HEK293 (cell line): ENCODE measurements at regions not wholly inside any gene's neighbourhood (a gene's known extent, or its start where the extent isn't known, plus 50 kb on each side); places are given as distances from the start of the nearest gene placed in this dataset.

Source experiments
- CTCF ChIA-PET: fragments of 350-600 bp; formaldehyde crosslinking; extraction: SDS; loops from one replicate; lab custom pipeline; 2021; ENCODE audit warnings: antibody characterized with exemption; lab: Yijun Ruan, JAX
- POLR2A ChIA-PET: fragments of 300-600 bp; formaldehyde crosslinking; extraction: SDS; loops from one replicate; lab custom pipeline; 2020; ENCODE audit warnings: antibody characterized with exemption, inconsistent platforms; lab: Yijun Ruan, JAX
- H3K27ac ChIP-seq: fragments of 200-500 bp; sonication (Bioruptor generic); 2 replicates; pipeline ENCODE4 v1.5.1; 2014; ENCODE audit warnings: low read depth, low read length, control low read depth, inconsistent platforms; ENCODE audit errors: extremely low read depth
- H3K36me3 ChIP-seq, 2 experiments: fragments of 200-500 bp in 1 of 2; sonication (Bioruptor generic) in 1 of 2; 1 replicate in 1 of 2; 2 replicates in 1 of 2; pipeline ENCODE4 v1.5.1; 2014 to 2017; ENCODE audit warnings: inconsistent platforms in 2 of 2, low read length in 2 of 2; ENCODE audit not compliant: control insufficient read depth in 2 of 2, insufficient read depth in 1 of 2
- H3K4me1 ChIP-seq: fragments of 200-500 bp; sonication (Bioruptor generic); 2 replicates; pipeline ENCODE4 v1.5.1; 2014; ENCODE audit warnings: mild to moderate bottlenecking, low read length, inconsistent platforms; ENCODE audit not compliant: control insufficient read depth, insufficient read depth
- H3K4me3 ChIP-seq: 2 replicates; pipeline ENCODE4 v1.5.1; 2011; ENCODE audit warnings: low read depth, mild to moderate bottlenecking, control low read depth, low read length, moderate library complexity
- H3K9me3 ChIP-seq: fragments of 200-500 bp; sonication (Bioruptor generic); 2 replicates; pipeline ENCODE4 v1.5.1; 2014; ENCODE audit warnings: low read depth, low read length, inconsistent platforms; ENCODE audit not compliant: control insufficient read depth, insufficient read depth
- BCL6B ChIP-seq: fragments of 450-650 bp; formaldehyde crosslinking; IDR thresholded peaks from 2 replicates; pipeline ENCODE4 v1.5.1; 2017; ENCODE audit warnings: missing biosample characterization, missing genetic modification characterization
- EGR2 ChIP-seq: fragments of 450-650 bp; formaldehyde crosslinking; IDR thresholded peaks from 2 replicates; pipeline ENCODE4 v1.5.1; 2016; ENCODE audit warnings: low read depth, missing biosample characterization, missing genetic modification characterization
- ELK4 ChIP-seq: IDR thresholded peaks from 2 replicates; pipeline ENCODE4 v1.6.1; 2011; ENCODE audit warnings: mild to moderate bottlenecking, low read depth, low read length, borderline replicate concordance
- GLI2 ChIP-seq: fragments of 450-650 bp; formaldehyde crosslinking; IDR thresholded peaks from 2 replicates; pipeline ENCODE4; 2017; ENCODE audit warnings: missing biosample characterization, missing genetic modification characterization, low read depth, borderline replicate concordance
- INSM2 ChIP-seq: fragments of 450-650 bp; formaldehyde crosslinking; IDR thresholded peaks from 2 replicates; pipeline ENCODE4 v1.5.1; 2016; ENCODE audit warnings: missing biosample characterization, missing genetic modification characterization
- MZF1 ChIP-seq: fragments of 450-650 bp; formaldehyde crosslinking; IDR thresholded peaks from 2 replicates; pipeline ENCODE4 v1.5.1; 2017; ENCODE audit warnings: missing biosample characterization, missing genetic modification characterization, borderline replicate concordance
- OVOL3 ChIP-seq: fragments of 450-650 bp; formaldehyde crosslinking; IDR thresholded peaks from 2 replicates; pipeline ENCODE4 v1.5.1; 2016; ENCODE audit warnings: missing biosample characterization, missing genetic modification characterization
- RBAK ChIP-seq: fragments of 450-650 bp; formaldehyde crosslinking; IDR thresholded peaks from 2 replicates; pipeline ENCODE4 v1.5.1; 2016; ENCODE audit warnings: missing biosample characterization, missing genetic modification characterization
- TSHZ1 ChIP-seq: fragments of 450-650 bp; formaldehyde crosslinking; IDR thresholded peaks from 2 replicates; pipeline ENCODE4 v1.5.1; 2016; ENCODE audit warnings: missing biosample characterization, missing genetic modification characterization, borderline replicate concordance
- ZBTB7A ChIP-seq: fragments of 450-650 bp; formaldehyde crosslinking; IDR thresholded peaks from 2 replicates; pipeline ENCODE4 v1.5.1; 2016; ENCODE audit warnings: low read depth, missing biosample characterization, missing genetic modification characterization
- ZFP3 ChIP-seq: fragments of 450-650 bp; formaldehyde crosslinking; IDR thresholded peaks from 2 replicates; pipeline ENCODE4 v1.5.1; 2016; ENCODE audit warnings: low read depth, missing biosample characterization, missing genetic modification characterization
- ZIC2 ChIP-seq: fragments of 450-650 bp; formaldehyde crosslinking; IDR thresholded peaks from 2 replicates; pipeline ENCODE4 v1.5.1; 2016; ENCODE audit warnings: missing biosample characterization, missing genetic modification characterization
- ZNF146 ChIP-seq: fragments of 450-650 bp; formaldehyde crosslinking; IDR thresholded peaks from 2 replicates; pipeline ENCODE4 v1.5.1; 2016; ENCODE audit warnings: missing biosample characterization, missing genetic modification characterization
- ZNF214 ChIP-seq: fragments of 450-650 bp; formaldehyde crosslinking; IDR thresholded peaks from 2 replicates; pipeline ENCODE4 v1.5.1; 2017; ENCODE audit warnings: missing biosample characterization, mild to moderate bottlenecking, missing genetic modification characterization, borderline replicate concordance
- ZNF366 ChIP-seq: fragments of 450-650 bp; formaldehyde crosslinking; conservative IDR thresholded peaks from 2 replicates; pipeline ENCODE4 v1.5.1; 2016; ENCODE audit warnings: missing biosample characterization, missing genetic modification characterization
- ZNF391 ChIP-seq: fragments of 450-650 bp; formaldehyde crosslinking; IDR thresholded peaks from 2 replicates; pipeline ENCODE4 v1.5.1; 2016; ENCODE audit warnings: low read depth, missing biosample characterization, missing genetic modification characterization, borderline replicate concordance
- ZNF394 ChIP-seq: fragments of 450-650 bp; formaldehyde crosslinking; IDR thresholded peaks from 2 replicates; pipeline ENCODE4 v1.5.1; 2016; ENCODE audit warnings: missing biosample characterization, missing genetic modification characterization, mild to moderate bottlenecking, moderate library complexity, borderline replicate concordance
- ZNF449 ChIP-seq: fragments of 450-650 bp; formaldehyde crosslinking; IDR thresholded peaks from 2 replicates; pipeline ENCODE4 v1.5.1; 2017; ENCODE audit warnings: missing biosample characterization, mild to moderate bottlenecking, missing genetic modification characterization, moderate library complexity
- ZNF514 ChIP-seq: fragments of 450-650 bp; formaldehyde crosslinking; IDR thresholded peaks from 2 replicates; pipeline ENCODE4 v1.5.1; 2016; ENCODE audit warnings: missing biosample characterization, missing genetic modification characterization
- ZNF530 ChIP-seq: fragments of 450-650 bp; formaldehyde crosslinking; IDR thresholded peaks from 2 replicates; pipeline ENCODE4 v1.5.1; 2016; ENCODE audit warnings: low read depth, missing biosample characterization, missing genetic modification characterization
- ZNF560 ChIP-seq: fragments of 450-650 bp; formaldehyde crosslinking; IDR thresholded peaks from 2 replicates; pipeline ENCODE4 v1.5.1; 2017; ENCODE audit warnings: missing biosample characterization, missing genetic modification characterization, borderline replicate concordance
- ZNF677 ChIP-seq: fragments of 450-650 bp; IDR thresholded peaks from 2 replicates; pipeline ENCODE4 v1.5.0; 2018; ENCODE audit warnings: missing biosample characterization, mild to moderate bottlenecking, missing genetic modification characterization, moderate library complexity
- ZNF692 ChIP-seq: fragments of 450-650 bp; formaldehyde crosslinking; IDR thresholded peaks from 2 replicates; pipeline ENCODE4 v1.5.1; 2016; ENCODE audit warnings: missing biosample characterization, missing genetic modification characterization
- ZNF776 ChIP-seq: fragments of 450-650 bp; formaldehyde crosslinking; IDR thresholded peaks from 2 replicates; pipeline ENCODE4 v1.5.0; 2017; ENCODE audit warnings: missing biosample characterization, missing genetic modification characterization, borderline replicate concordance
- ZSCAN30 ChIP-seq: fragments of 450-650 bp; IDR thresholded peaks from 2 replicates; pipeline ENCODE4 v1.5.1; 2018; ENCODE audit warnings: missing biosample characterization, mild to moderate bottlenecking, missing genetic modification characterization, moderate library complexity

GRCh38 chr5:15447209-15447608 is 52.8 kb upstream of the FBXL7 start:
- H3K36me3 ChIP-seq: no peaks in the 10 kb centered on the region
- TF ChIP-seq ZNF514 (no peak), GLI2 (no peak), EGR2 (no peak), ZIC2 (no peak), OVOL3 (tag by site-specific recombination) (no peak), ZNF530 (tag by site-specific recombination) (no peak), INSM2 (tag by site-specific recombination) (no peak), ZNF394 (tag by site-specific recombination) (no peak), BCL6B (tag by site-specific recombination) (no peak), ELK4 (no peak), ZNF677 (no peak), ZNF214 (tag by site-specific recombination) (no peak), ZNF366 (tag by site-specific recombination) (no peak), ZNF776 (tag by site-specific recombination) (no peak), ZNF692 (no peak), ZNF391 (tag by site-specific recombination) (no peak), ZNF449 (tag by site-specific recombination) (no peak), ZFP3 (tag by site-specific recombination) (no peak), MZF1 (tag by site-specific recombination) (no peak), ZBTB7A (tag by site-specific recombination) (no peak)
- H3K9me3 ChIP-seq: no peaks in the 10 kb centered on the region
- CTCF ChIA-PET: no interaction called here
- H3K4me3 ChIP-seq: no peak overlapping the region
- POLR2A ChIA-PET: no interaction called here
- no peak overlapping the region for H3K27ac ChIP-seq
- H3K4me1 ChIP-seq: no peaks in the 10 kb centered on the region

GRCh38 chr5:15446552-15446951 is 53.4 kb upstream of the FBXL7 start:
- CTCF ChIA-PET: no interaction called here
- TF ChIP-seq ZNF560 (no peak), ZSCAN30 (tag by site-specific recombination) (no peak), ZNF146 (tag by site-specific recombination) (no peak), TSHZ1 (no peak), RBAK (tag by site-specific recombination) (no peak)

More at GRCh38 chr5:15446552-15446951, 53.4 kb upstream of the FBXL7 start:
- POLR2A ChIA-PET: no interaction called here
- H3K36me3 ChIP-seq: no peaks in the 10 kb centered on the region
- H3K4me1 ChIP-seq: no peaks in the 10 kb centered on the region
- H3K27ac ChIP-seq: no peak overlapping the region
- H3K4me3 ChIP-seq: no peak overlapping the region
- no peaks in the 10 kb centered on the region for H3K9me3 ChIP-seq
